ENCODE measurements at regions not wholly inside any gene's neighbourhood (a gene's known extent, or its start where the extent isn't known, plus 50 kb on each side); places are given as distances from the start of the nearest gene placed in this dataset.
A peak's percentile ranks its signal among the peaks of the same experiment; 100 is the strongest.

DNA sequence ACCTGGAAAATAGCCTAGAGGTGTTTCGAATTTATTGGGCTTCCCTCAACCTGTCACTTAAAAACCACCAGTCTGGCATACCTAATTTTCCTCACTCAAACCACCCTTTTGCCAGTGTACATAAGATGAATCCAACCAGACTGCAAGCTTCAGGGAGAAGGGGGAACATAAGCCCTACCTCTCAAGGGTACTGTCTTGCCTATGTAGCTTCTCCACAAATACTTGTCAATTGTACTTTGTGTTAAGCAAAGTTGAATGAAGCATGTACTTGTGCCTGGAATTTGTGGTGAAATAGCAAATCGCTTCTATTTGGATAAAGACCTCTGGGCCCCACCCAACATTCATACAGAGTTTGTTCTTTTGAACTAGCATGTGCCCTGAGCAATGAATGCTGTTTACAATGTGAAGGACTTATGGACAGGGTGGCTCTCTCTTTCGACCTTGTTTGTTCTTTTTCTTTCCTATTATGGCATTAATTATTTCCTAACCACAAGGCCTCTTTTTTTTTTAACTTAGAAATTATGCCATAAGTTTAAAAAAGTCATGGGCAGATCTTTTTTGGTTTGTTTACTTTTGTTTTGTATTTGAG lies 580.2 kb downstream of the EBF1 start:
- Histone ChIP-seq H3K23ac (ENCODE audit: low read length in 2 of 2) (peak overlapping the region in 1 of 2 experiments; percentile 49), H3K18ac (ENCODE audit: low read depth in 1 of 2, low read length in 2 of 2) (no peak overlapping the region)

DNA sequence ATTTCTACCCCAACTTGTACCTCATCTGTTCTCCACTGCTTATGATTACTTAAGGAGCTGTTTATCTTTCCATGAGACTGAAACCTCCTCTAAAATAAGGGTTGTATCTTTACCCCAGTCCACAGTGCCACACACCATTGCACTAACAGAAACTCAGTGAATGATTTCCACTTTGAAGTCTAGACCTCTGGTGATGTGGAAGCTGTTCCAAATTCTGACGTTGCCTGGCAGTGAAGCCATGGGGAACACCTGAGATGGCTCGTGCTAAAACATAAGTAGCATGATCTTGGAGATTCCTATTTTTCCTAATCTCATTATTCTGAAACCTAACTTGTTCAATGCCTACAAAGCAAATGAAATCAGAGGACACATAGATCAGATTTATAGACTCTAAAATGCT lies 583.2 kb downstream of the EBF1 start:
- Histone ChIP-seq H3K9ac (ENCODE audit: low read length) (no peak overlapping the region), H3K4me3 (ENCODE audit: insufficient read depth in 1 of 2, low read depth in 1 of 2, low read length in 2 of 2) (no peak overlapping the region), H2BK5ac (ENCODE audit: low read depth, low read length, poor library complexity, severe bottlenecking) (no peak overlapping the region), H3K4me2 (ENCODE audit: low read length, poor library complexity, severe bottlenecking) (no peak overlapping the region), H3K9me3 (ENCODE audit: control insufficient read depth, low read length) (no peaks in the 10 kb centered on the region), H2AFZ (ENCODE audit: low read depth, low read length) (no peak overlapping the region), H2BK15ac (ENCODE audit: low read depth, poor library complexity, severe bottlenecking) (no peak overlapping the region), H2BK120ac (ENCODE audit: low read depth, low read length) (no peak overlapping the region), H3K27ac (ENCODE audit: low read length, poor library complexity, severe bottlenecking) (no peak overlapping the region), H4K91ac (ENCODE audit: low read length) (no peak overlapping the region), H3K4ac (ENCODE audit: low read depth in 1 of 2, low read length in 2 of 2) (no peak overlapping the region), H2AK5ac (ENCODE audit: low read length, severe bottlenecking) (no peak overlapping the region), H3K27me3 (ENCODE audit: control insufficient read depth in 1 of 2, insufficient read depth in 1 of 2, low read length in 2 of 2) (no peaks in the 10 kb centered on the region), H3K23ac (ENCODE audit: low read length in 2 of 2) (no peak overlapping the region), H3K36me3 (ENCODE audit: control insufficient read depth in 1 of 2, insufficient read depth in 2 of 2, low read depth in 1 of 2, low read length in 2 of 2) (no peaks in the 10 kb centered on the region), H3K4me1 (ENCODE audit: control insufficient read depth, insufficient read depth, low read depth, low read length) (no peaks in the 10 kb centered on the region), H3K18ac (ENCODE audit: low read depth in 1 of 2, low read length in 2 of 2) (no peak overlapping the region), H2BK12ac (ENCODE audit: low read length in 2 of 2) (no peak overlapping the region), H3K14ac (ENCODE audit: low read length in 2 of 2) (no peak overlapping the region), H4K8ac (ENCODE audit: low read length) (no peak overlapping the region), H3K79me1 (replicated peaks; ENCODE audit: low read length, poor library complexity, severe bottlenecking) (no peaks in the 10 kb centered on the region)
- WGBS, result 87% methylated on average over 2 of the region's 2 CpGs
- no peak for DNase-seq

More for the DNA sequence above, 580.2 kb downstream of the EBF1 start:
- Histone ChIP-seq H2AK5ac (ENCODE audit: low read length, severe bottlenecking) (no peak overlapping the region), H3K9me3 (ENCODE audit: control insufficient read depth, low read length) (no peaks in the 10 kb centered on the region), H3K27me3 (ENCODE audit: control insufficient read depth in 1 of 2, insufficient read depth in 1 of 2, low read length in 2 of 2) (no peaks in the 10 kb centered on the region), H2BK12ac (ENCODE audit: low read length in 2 of 2) (no peak overlapping the region), H2BK5ac (ENCODE audit: low read depth, low read length, poor library complexity, severe bottlenecking) (no peak overlapping the region), H3K4me2 (ENCODE audit: low read length, poor library complexity, severe bottlenecking) (no peak overlapping the region), H3K4me3 (ENCODE audit: insufficient read depth in 1 of 2, low read depth in 1 of 2, low read length in 2 of 2) (no peak overlapping the region), H3K36me3 (ENCODE audit: control insufficient read depth in 1 of 2, insufficient read depth in 2 of 2, low read depth in 1 of 2, low read length in 2 of 2) (no peaks in the 10 kb centered on the region), H4K8ac (ENCODE audit: low read length) (no peak overlapping the region), H3K79me1 (replicated peaks; ENCODE audit: low read length, poor library complexity, severe bottlenecking) (no peaks in the 10 kb centered on the region), H2BK120ac (ENCODE audit: low read depth, low read length) (no peak overlapping the region), H3K27ac (ENCODE audit: low read length, poor library complexity, severe bottlenecking) (no peak overlapping the region), H2AFZ (ENCODE audit: low read depth, low read length) (no peak overlapping the region), H2BK15ac (ENCODE audit: low read depth, poor library complexity, severe bottlenecking) (no peak overlapping the region), H4K91ac (ENCODE audit: low read length) (no peak overlapping the region), H3K4me1 (ENCODE audit: control insufficient read depth, insufficient read depth, low read depth, low read length) (no peaks in the 10 kb centered on the region), H3K4ac (ENCODE audit: low read depth in 1 of 2, low read length in 2 of 2) (no peak overlapping the region), H3K9ac (ENCODE audit: low read length) (no peak overlapping the region), H3K14ac (ENCODE audit: low read length in 2 of 2) (no peak overlapping the region)
- no peak for DNase-seq
- WGBS, result 87% methylated on average over 2 of the region's 3 CpGs

DNA sequence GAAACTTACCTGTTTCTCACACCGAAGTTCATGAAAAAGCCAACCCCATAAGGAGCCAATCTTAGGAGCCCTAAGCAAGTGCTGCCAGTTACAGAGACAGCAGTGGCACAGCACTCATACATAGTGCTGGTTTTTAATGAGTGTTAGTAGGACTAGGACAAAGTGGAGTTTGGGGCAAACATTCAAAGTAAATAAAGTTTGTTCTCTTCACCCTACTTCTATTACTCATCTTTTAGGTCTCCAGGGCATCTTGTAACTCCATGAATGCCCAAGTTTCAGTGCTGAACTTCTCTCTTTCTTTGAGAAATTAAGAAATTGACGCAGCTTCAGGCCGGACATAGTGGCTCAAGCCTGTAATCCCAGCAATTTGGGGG lies 584.7 kb downstream of the EBF1 start:
- no peak overlapping the region for H4K91ac ChIP-seq (ENCODE audit: low read length)
- no peaks in the 10 kb centered on the region for H3K4me1 ChIP-seq (ENCODE audit: control insufficient read depth, insufficient read depth, low read depth, low read length)
- no peaks in the 10 kb centered on the region for H3K79me1 ChIP-seq (replicated peaks; ENCODE audit: low read length, poor library complexity, severe bottlenecking)
- no peak overlapping the region for H3K27ac ChIP-seq (ENCODE audit: low read length, poor library complexity, severe bottlenecking)
- no peaks in the 10 kb centered on the region for H3K36me3 ChIP-seq (ENCODE audit: control insufficient read depth in 1 of 2, insufficient read depth in 2 of 2, low read depth in 1 of 2, low read length in 2 of 2)
- no peaks in the 10 kb centered on the region for H3K9me3 ChIP-seq (ENCODE audit: control insufficient read depth, low read length)
- H3K18ac ChIP-seq (ENCODE audit: low read depth in 1 of 2, low read length in 2 of 2), result no peak overlapping the region
- no peak overlapping the region for H2BK12ac ChIP-seq (ENCODE audit: low read length in 2 of 2)
- H3K27me3 ChIP-seq (ENCODE audit: control insufficient read depth in 1 of 2, insufficient read depth in 1 of 2, low read length in 2 of 2), result no peaks in the 10 kb centered on the region
- 97% methylated on average over 2 of the region's 3 CpGs for WGBS
- H2AK5ac ChIP-seq (ENCODE audit: low read length, severe bottlenecking), result no peak overlapping the region
- peak overlapping the region; percentile 31 for H3K9ac ChIP-seq (ENCODE audit: low read length)
- no peak overlapping the region for H3K4ac ChIP-seq (ENCODE audit: low read depth in 1 of 2, low read length in 2 of 2)
- no peak overlapping the region for H3K4me2 ChIP-seq (ENCODE audit: low read length, poor library complexity, severe bottlenecking)
- no peak for DNase-seq
- no peak overlapping the region for H4K8ac ChIP-seq (ENCODE audit: low read length)
- no peak overlapping the region for H3K4me3 ChIP-seq (ENCODE audit: insufficient read depth in 1 of 2, low read depth in 1 of 2, low read length in 2 of 2)
- H2AFZ ChIP-seq (ENCODE audit: low read depth, low read length), result no peak overlapping the region
- no peak overlapping the region for H2BK120ac ChIP-seq (ENCODE audit: low read depth, low read length)
- no peak overlapping the region for H2BK5ac ChIP-seq (ENCODE audit: low read depth, low read length, poor library complexity, severe bottlenecking)
- H3K23ac ChIP-seq (ENCODE audit: low read length in 2 of 2), result no peak overlapping the region
- no peak overlapping the region for H2BK15ac ChIP-seq (ENCODE audit: low read depth, poor library complexity, severe bottlenecking)
- no peak overlapping the region for H3K14ac ChIP-seq (ENCODE audit: low read length in 2 of 2)

- no CpG with 5 or more reads among the region's 1 CpG for WGBS
Observed at GRCh38 chr5:158514319-158514985, 585.3 kb downstream of the EBF1 start.

More at GRCh38 chr5:158514319-158514985, 585.3 kb downstream of the EBF1 start:
- no peak overlapping the region for H3K23ac ChIP-seq (ENCODE audit: low read length in 2 of 2)
- H3K9me3 ChIP-seq (ENCODE audit: control insufficient read depth, low read length), result no peaks in the 10 kb centered on the region
- no peak overlapping the region for H3K4me3 ChIP-seq (ENCODE audit: insufficient read depth in 1 of 2, low read depth in 1 of 2, low read length in 2 of 2)
- no peak overlapping the region for H2AK5ac ChIP-seq (ENCODE audit: low read length, severe bottlenecking)
- H3K4me2 ChIP-seq (ENCODE audit: low read length, poor library complexity, severe bottlenecking), result no peak overlapping the region
- H2AFZ ChIP-seq (ENCODE audit: low read depth, low read length), result no peak overlapping the region
- no peak overlapping the region for H2BK15ac ChIP-seq (ENCODE audit: low read depth, poor library complexity, severe bottlenecking)
- no peaks in the 10 kb centered on the region for H3K79me1 ChIP-seq (replicated peaks; ENCODE audit: low read length, poor library complexity, severe bottlenecking)
- no peak overlapping the region for H3K14ac ChIP-seq (ENCODE audit: low read length in 2 of 2)
- no peak overlapping the region for H2BK120ac ChIP-seq (ENCODE audit: low read depth, low read length)
- no peaks in the 10 kb centered on the region for H3K27me3 ChIP-seq (ENCODE audit: control insufficient read depth in 1 of 2, insufficient read depth in 1 of 2, low read length in 2 of 2)
- no peaks in the 10 kb centered on the region for H3K36me3 ChIP-seq (ENCODE audit: control insufficient read depth in 1 of 2, insufficient read depth in 2 of 2, low read depth in 1 of 2, low read length in 2 of 2)
- no peak overlapping the region for H3K27ac ChIP-seq (ENCODE audit: low read length, poor library complexity, severe bottlenecking)
- no peak overlapping the region for H2BK12ac ChIP-seq (ENCODE audit: low read length in 2 of 2)
- no peak overlapping the region for H3K4ac ChIP-seq (ENCODE audit: low read depth in 1 of 2, low read length in 2 of 2)
- DNase-seq, result peak; percentile 8
- H4K91ac ChIP-seq (ENCODE audit: low read length), result no peak overlapping the region
- no peak overlapping the region for H2BK5ac ChIP-seq (ENCODE audit: low read depth, low read length, poor library complexity, severe bottlenecking)
- peak overlapping the region; percentile 31 for H3K9ac ChIP-seq (ENCODE audit: low read length)
- H4K8ac ChIP-seq (ENCODE audit: low read length), result no peak overlapping the region
- H3K18ac ChIP-seq (ENCODE audit: low read depth in 1 of 2, low read length in 2 of 2), result no peak overlapping the region
- H3K4me1 ChIP-seq (ENCODE audit: control insufficient read depth, insufficient read depth, low read depth, low read length), result no peaks in the 10 kb centered on the region

Data from mesenchymal stem cell (in vitro differentiated cells and primary cell).